Heart left ventricle (tissue), 16 donors: ENCODE measurements at regions not wholly inside any gene's neighbourhood (a gene's known extent, or its start where the extent isn't known, plus 50 kb on each side); places are given as distances from the start of the nearest gene placed in this dataset.

Source experiments
- ATAC-seq, 4 donors: fragments of 200-7000 bp; cut with Tn5 transposase; one replicate each; pipeline ENCODE4 v1.9.1; 2020 to 2022; ENCODE audit warnings: moderate library complexity in 4 of 4, mild to moderate bottlenecking in 3 of 4, moderate number of reproducible peaks in 1 of 4
- DNase-seq, 5 donors: peaks; one replicate each; pipeline ENCODE4 v3.0.0-alpha.2; 2020
- H3K27ac ChIP-seq, 12 donors: fragments of 200-600 bp; sonication (generic) in 4 of 12; one replicate each; pipeline versions ENCODE4 v1.5.0 to v1.8.0; 2016 to 2022; ENCODE audit warnings: mild to moderate bottlenecking in 2 of 12
- H3K27me3 ChIP-seq, 9 donors: fragments of 200-600 bp; sonication (generic) in 2 of 9; one replicate each; pipeline versions ENCODE4 v1.5.1 to v1.8.0; 2016 to 2022; ENCODE audit warnings: mild to moderate bottlenecking in 3 of 9
- H3K36me3 ChIP-seq, 9 donors: fragments of 200-600 bp; sonication (generic) in 2 of 9; one replicate each; pipeline versions ENCODE4 v1.5.0 to v1.8.0; 2018 to 2022; ENCODE audit warnings: mild to moderate bottlenecking in 2 of 9
- H3K4me1 ChIP-seq, 12 donors: fragments of 200-600 bp; sonication (generic) in 4 of 12; one replicate each; pipeline versions ENCODE4 v1.5.0 to v1.8.0; 2016 to 2022; ENCODE audit warnings: mild to moderate bottlenecking in 3 of 12
- H3K4me3 ChIP-seq, 12 donors: fragments of 200-600 bp; sonication (generic) in 4 of 12; one replicate each; pipeline versions ENCODE4 v1.5.0 to v1.8.0; 2017 to 2022; ENCODE audit warnings: mild to moderate bottlenecking in 9 of 12, moderate library complexity in 4 of 12
- H3K9me3 ChIP-seq, 12 donors: fragments of 200-600 bp; sonication (generic) in 4 of 12; one replicate each; pipeline versions ENCODE4 v1.5.0 to v1.8.0; 2016 to 2022; ENCODE audit warnings: mild to moderate bottlenecking in 1 of 12
- POLR2A ChIP-seq, 2 donors: fragments of 450-650 bp; IDR thresholded peaks; one replicate each; pipeline ENCODE4 v1.6.1; 2017; ENCODE audit warnings: antibody characterized with exemption in 2 of 2, mild to moderate bottlenecking in 2 of 2, moderate library complexity in 2 of 2
- WGBS, 4 donors: extraction: QIAGEN DNeasy Blood & Tissue Kit in 2 of 4; methylation state at CpG; one replicate each; pipeline versions ENCODE4 v1.1.5 to v1.1.7; 2013 to 2018; 5-methylcytosine and 5-hydroxymethylcytosine counted together
- intact Hi-C, 10 donors: fragments of 100-400 bp; cut with DNase I; formaldehyde crosslinking; loops; one replicate each; pipeline versions ENCODE4 v1.11.1 to v1.14.2; 2022
- TF ChIP-seq, protein P1 (sequence below), 12 donors: fragments of 200-600 bp; sonication (generic) in 4 of 12; IDR thresholded peaks; one replicate each; pipeline versions ENCODE4 v1.5.0 to v1.8.0; 2018 to 2022; ENCODE audit warnings: antibody characterized with exemption in 12 of 12, mild to moderate bottlenecking in 5 of 12
- donor health status: ischemic (EF 13 %, LVEDD 7.1; RV severe dilation, severe dysfunction).
- donor health status: healthy with polysubstance abuse.
- donor health status: DM: no; HTN: yes; CAD: no.
- donor health status: DM: no; HTN: no; CAD: no.
- donor health status: ischemic (EF 25% LVEDD 6.9; RV normal size, moderate dysfunction).
- donor health status: ischemic (EF 25% LVEDD 5.7; RV mildly dilated, moderate dysfunction).
- donor health status: healthy.
- donor health status: DM: yes; HTN: yes; CAD: no.
- donor health status: ischemic (EF 35%, LVEDD 5.7; RV mildly dilated, moderate dysfunction).
- donor health status: nonischemic (EF 11% LVEDD 7.7; RV severe dilation, severe dysfunction).
- donor health status: DM: yes; HTN: yes; CAD: no.
- donor health status: PGD.
- donor health status: ischemic (EF 29% LVEDD 5.4; RV normal size, mild dysfunction).
- donor health status: nonischemic (EF 23%, LVEDD 6.1; RV moderate dilation, normal function).

DNA sequence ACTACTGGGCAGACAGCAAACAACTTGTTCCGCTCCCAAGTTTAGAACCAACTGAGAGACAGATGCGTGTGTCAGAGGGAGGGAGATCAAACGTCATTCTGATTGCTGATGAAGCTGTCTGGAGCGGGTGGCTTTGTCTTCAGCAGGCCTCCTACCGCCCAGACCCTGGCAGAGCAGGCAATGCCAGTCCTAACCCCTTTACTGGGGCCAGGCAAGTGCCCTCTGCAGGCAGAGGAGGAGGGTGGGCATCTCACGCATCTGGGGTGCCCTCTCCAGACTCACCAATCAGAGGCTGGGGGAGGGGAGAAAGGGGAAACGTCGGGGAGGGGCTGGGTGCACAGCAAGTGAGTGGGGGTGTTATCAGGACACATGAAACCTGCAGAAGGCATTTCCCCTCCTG lies 126.6 kb downstream of the ACTL8 start:
- no peak overlapping the region for H3K4me3 ChIP-seq
- 14 to 27% (median 16%) methylated on average over 8 of the region's 8 CpGs for WGBS, 4 donors
- peaks cover 0 to 7% (median 0%) of the 10 kb centered on the region in 12 donors for H3K4me1 ChIP-seq
- TF ChIP-seq, protein P1, sequence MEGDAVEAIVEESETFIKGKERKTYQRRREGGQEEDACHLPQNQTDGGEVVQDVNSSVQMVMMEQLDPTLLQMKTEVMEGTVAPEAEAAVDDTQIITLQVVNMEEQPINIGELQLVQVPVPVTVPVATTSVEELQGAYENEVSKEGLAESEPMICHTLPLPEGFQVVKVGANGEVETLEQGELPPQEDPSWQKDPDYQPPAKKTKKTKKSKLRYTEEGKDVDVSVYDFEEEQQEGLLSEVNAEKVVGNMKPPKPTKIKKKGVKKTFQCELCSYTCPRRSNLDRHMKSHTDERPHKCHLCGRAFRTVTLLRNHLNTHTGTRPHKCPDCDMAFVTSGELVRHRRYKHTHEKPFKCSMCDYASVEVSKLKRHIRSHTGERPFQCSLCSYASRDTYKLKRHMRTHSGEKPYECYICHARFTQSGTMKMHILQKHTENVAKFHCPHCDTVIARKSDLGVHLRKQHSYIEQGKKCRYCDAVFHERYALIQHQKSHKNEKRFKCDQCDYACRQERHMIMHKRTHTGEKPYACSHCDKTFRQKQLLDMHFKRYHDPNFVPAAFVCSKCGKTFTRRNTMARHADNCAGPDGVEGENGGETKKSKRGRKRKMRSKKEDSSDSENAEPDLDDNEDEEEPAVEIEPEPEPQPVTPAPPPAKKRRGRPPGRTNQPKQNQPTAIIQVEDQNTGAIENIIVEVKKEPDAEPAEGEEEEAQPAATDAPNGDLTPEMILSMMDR (IDR thresholded peaks at IDR 0.05): peak in 6 of 12 donors; percentile 12 to 35 (median 30)
- no peak for TF ChIP-seq POLR2A (IDR thresholded peaks at IDR 0.05)
- DNase-seq: peak in 3 of 5 donors; percentile 30 to 57 (median 44)
- intact Hi-C loops: no loop called here
- H3K36me3 ChIP-seq: no peaks in the 10 kb centered on the region
- no peaks in the 10 kb centered on the region for H3K9me3 ChIP-seq
- peak; percentile 69 to 87 (median 82) for ATAC-seq
- no peaks in the 10 kb centered on the region for H3K27me3 ChIP-seq
- H3K27ac ChIP-seq: peak overlapping the region in 1 of 12 donors; percentile 17

DNA sequence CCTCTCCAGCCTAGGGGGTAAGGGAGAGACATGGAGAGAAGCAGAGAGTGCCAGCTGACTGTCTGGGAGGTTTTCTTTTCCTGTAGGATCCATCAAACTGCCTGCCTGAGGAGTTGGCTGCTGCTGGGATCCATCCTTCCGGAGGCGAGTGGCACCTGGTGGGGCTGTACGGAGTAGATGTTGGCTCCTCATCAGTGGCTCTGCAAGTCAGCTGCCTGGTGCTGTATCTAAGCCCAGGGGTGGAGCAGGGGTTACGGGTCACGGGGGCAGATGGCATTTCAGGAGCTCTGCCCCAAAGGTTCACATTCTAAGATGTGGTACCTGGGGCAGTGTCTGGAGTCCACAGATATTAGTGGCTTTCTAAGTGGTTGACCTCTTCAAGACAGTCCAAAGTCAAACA lies 128.0 kb downstream of the ACTL8 start:
- peaks cover 0 to 11% (median 0%) of the 10 kb centered on the region in 12 donors for H3K4me1 ChIP-seq
- no peak for DNase-seq
- H3K36me3 ChIP-seq: no peaks in the 10 kb centered on the region
- TF ChIP-seq POLR2A (IDR thresholded peaks at IDR 0.05): no peak
- TF ChIP-seq, protein P1 (IDR thresholded peaks at IDR 0.05): no peak
- no peak for ATAC-seq
- no peaks in the 10 kb centered on the region for H3K9me3 ChIP-seq
- WGBS, 4 donors: 73 to 94% (median 87%) methylated on average over 5 of the region's 5 CpGs
- H3K4me3 ChIP-seq: no peak overlapping the region
- H3K27me3 ChIP-seq: peaks cover 0 to 4% (median 0%) of the 10 kb centered on the region in 9 donors
- intact Hi-C loops: no loop called here
- no peak overlapping the region for H3K27ac ChIP-seq

DNA sequence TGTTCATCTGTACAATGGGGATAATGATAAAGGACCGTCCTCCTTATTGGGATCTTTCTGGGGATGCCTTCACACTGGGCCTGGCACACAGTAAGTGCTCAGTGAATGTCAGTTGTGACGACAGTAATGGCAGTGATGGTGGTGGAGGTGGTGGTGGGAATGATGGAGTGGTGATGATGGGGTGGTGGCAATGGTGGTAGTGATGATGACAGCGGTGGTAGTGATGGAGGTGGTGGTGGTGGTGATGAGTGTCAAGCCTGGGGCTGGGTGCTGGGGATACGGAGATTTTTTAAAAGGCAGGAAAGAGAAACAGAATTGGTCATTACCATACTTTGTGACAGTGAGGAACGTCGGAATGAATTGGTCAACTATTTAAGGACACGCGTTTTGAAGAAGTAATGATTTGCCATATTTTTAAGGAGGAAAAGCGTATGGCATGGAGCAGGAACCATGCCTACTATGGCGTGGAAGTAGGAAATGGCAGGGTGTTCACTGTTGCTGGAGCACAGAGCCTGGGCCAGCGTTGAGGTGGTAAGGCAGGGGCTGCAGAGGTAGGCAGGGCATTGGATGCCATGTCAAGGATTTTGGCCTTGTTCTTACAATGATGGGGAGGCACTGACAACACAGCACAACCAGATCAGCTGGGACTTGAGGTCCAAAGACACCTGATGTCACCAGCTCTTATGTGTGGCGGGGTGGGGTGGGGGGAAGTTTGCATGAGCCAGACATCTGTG lies 128.7 kb downstream of the ACTL8 start:
- TF ChIP-seq, protein P1 (IDR thresholded peaks at IDR 0.05): no peak
- TF ChIP-seq POLR2A (IDR thresholded peaks at IDR 0.05): no peak
- Histone ChIP-seq H3K4me3 (no peak overlapping the region), H3K9me3 (no peaks in the 10 kb centered on the region), H3K4me1 (peaks cover 0 to 13% (median 0%) of the 10 kb centered on the region in 12 donors), H3K27me3 (peaks cover 0 to 4% (median 0%) of the 10 kb centered on the region in 9 donors), H3K27ac (no peak overlapping the region), H3K36me3 (no peaks in the 10 kb centered on the region)
- intact Hi-C loops: no loop called here
- DNase-seq: no peak
- no peak for ATAC-seq
- WGBS, 4 donors: 84 to 94% (median 91%) methylated on average over 12 of the region's 12 CpGs

DNA sequence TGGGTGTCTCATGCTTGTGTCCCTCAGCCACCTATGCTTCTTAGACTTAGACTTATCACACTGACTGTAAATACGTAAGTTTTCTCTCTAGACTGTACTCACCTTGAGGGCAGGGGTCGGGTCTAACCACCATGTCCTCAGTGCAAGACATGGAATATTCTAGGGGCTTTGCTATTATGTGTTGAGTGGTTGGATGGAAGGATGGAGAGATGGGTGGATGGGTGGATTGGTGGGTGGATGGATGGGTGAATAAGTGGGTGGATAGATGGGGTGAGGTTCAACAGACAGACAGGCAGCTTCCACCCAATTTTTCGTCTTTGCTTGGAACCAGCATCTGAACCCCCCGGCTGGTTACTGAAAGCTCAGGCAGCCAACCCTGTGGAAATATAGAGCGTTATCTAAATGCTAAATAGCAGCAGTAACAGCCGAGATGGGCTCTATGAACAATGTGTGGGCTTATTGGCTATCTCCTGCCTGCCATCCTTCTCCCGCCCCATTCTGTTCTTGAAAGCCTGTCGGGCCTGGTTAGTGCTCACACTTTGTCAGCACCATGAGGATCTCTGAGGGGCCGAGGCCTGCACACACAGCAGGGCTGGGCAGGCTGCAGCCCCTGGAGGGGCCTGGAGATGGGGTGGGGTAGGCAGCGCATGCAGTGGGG lies 130.7 kb downstream of the ACTL8 start:
- Histone ChIP-seq H3K36me3 (no peaks in the 10 kb centered on the region), H3K4me1 (peaks cover 0 to 20% (median 4%) of the 10 kb centered on the region in 12 donors), H3K27ac (no peak overlapping the region), H3K9me3 (no peaks in the 10 kb centered on the region), H3K4me3 (no peak overlapping the region), H3K27me3 (peaks cover 0 to 4% (median 0%) of the 10 kb centered on the region in 9 donors)
- DNase-seq: no peak
- intact Hi-C loops: no loop called here
- 61 to 73% (median 67%) methylated on average over 8 to 10 of the region's 10 CpGs for WGBS, 4 donors
- no peak for ATAC-seq
- TF ChIP-seq, protein P1 (IDR thresholded peaks at IDR 0.05): no peak
- no peak for TF ChIP-seq POLR2A (IDR thresholded peaks at IDR 0.05)
